ENCODE measurements at regions not wholly inside any gene's neighbourhood (a gene's known extent, or its start where the extent isn't known, plus 50 kb on each side); places are given as distances from the start of the nearest gene placed in this dataset.

- no peak for DNase-seq
These were observed 417.3 kb downstream of the SHANK2 start for GRCh38 chr11:70834984-70835560.

DNA sequence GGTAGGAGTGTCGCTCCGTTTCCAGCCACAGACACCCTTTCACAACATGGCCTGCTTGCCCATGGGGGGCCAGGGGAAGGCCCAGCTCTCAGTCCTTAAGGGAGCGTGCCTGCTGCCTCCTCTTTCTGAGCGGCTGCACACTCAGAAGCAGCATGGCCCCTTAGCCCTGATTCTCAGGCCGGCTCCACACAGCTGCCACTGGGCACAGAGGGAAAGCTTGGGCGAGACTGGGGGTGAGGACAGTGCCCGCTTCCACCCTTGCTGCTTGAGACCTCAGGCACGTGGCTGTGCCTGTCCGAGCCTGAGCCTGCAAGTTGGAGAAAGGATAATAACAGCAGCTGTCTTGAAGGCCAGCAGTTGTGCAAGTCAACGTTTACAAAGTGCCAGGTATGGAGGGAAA lies 416.3 kb downstream of the SHANK2 start:
- DNase-seq = no peak

DNA sequence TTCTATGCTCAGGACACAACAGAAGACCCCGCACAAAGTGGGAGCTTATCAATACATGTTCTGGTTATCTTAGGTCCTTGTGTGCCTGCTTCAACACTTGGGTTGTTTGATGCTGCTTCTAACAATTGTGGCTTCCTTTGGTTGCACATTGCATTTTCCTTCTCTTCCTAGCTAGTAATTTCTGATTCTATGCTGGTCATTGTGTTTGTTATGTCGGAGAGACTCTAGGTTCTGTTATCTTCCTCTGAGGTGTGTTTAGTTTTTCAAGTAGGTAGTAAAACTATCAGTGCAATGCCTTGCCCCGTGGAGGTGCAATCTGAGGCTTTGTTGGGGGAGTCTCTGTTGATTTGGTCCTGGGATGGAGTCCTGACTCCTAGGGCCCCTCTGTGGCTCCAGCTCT lies 414.2 kb downstream of the SHANK2 start:
- DNase-seq = no peak

GRCh38 chr11:70839851-70840250 lies 412.5 kb downstream of the SHANK2 start:
- DNase-seq = no peak

DNA sequence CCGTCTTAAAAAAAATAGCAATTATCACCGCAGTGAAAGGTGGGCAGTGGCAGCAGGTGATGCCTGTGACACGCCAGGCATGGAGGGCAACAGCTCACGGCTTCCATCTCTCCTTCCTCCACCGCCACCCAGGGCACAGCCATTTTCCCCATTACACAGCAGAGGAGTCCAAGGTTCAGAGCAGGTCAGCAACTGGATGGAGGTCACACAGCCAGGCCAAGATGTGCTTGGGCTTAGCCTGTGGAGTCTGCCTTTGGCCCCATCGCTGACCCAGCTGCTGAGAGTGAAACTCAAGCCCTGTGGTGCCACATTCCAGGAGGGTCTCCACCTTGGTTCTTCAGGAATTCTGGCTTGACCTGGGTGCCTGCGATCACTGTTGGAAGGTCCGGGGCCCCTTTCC lies 411.1 kb downstream of the SHANK2 start:
- DNase-seq = no peak

GRCh38 chr11:70842256-70842655 lies 410.1 kb downstream of the SHANK2 start:
- no peak for DNase-seq

GRCh38 chr11:70842701-70843100 lies 409.7 kb downstream of the SHANK2 start:
- DNase-seq = no peak

DNA sequence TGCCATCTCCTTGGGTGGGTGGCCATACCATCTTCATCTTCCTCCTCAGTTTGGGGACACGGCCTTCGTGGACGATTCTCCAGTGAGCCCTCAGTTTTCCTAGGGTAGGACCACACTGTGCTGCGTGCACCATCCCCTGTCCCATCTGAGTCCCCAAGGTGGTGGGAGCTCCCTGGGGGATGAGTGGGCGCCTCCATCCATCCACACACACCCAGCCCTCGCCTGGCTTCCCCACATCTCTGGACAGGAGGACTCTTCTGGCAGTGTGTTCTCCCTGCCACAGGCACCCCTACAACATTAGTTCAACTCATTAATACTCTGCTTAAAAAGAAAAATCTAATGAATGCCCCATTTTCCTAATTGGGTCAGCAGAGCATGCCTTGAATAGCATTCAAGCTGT lies 408.5 kb downstream of the SHANK2 start:
- no peak for DNase-seq

DNA sequence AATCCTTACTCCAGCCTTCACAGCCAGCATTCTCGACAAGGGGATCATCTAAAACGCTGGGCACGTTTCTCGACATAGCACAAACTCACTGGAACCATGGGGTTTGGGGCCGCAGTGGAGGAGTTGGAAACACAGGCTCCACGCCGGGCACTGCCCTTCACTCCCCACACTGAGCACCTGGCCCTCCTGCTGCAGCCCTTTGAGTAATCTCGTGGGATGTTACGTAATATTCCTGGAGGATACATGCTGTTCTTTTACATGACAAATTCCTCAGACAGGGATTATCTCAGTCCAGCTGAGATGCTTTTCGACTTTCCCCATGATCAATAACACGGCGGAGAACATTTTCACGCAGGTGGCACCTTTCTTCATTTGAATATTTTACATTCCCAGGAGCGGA lies 408.0 kb downstream of the SHANK2 start:
- DNase-seq = no peak

GRCh38 chr11:70845591-70846041 lies 406.8 kb downstream of the SHANK2 start:
- DNase-seq = no peak

GRCh38 chr11:70846781-70847655 lies 405.4 kb downstream of the SHANK2 start:
- no peak for DNase-seq

DNA sequence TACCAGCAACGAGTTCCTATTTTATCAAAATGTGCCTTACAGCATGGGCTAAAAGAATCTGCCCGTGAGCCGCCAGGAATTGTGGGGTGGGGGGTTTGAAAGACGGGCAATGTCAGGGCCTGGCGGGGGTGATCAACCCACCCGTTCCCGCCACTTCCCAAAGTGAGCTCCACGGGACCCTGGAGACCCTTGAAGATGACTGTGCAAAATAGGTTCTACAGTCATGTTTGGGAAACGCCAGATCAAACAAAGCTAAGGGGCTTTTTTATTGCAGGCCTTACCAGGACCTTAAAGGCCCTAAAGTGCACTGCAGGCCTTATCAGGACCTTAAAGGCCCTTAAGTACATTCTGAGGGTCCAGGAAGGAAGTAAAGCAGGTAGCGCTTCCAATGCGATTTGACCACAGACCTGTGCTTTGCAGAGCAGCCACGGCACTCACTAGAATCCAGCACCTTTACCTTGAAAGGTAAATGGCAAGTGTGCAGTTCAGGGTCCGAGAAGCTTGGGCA lies 404.1 kb downstream of the SHANK2 start:
- no peak for DNase-seq

- no peak for DNase-seq
These were observed 403.3 kb downstream of the SHANK2 start for GRCh38 chr11:70849031-70849430.

DNA sequence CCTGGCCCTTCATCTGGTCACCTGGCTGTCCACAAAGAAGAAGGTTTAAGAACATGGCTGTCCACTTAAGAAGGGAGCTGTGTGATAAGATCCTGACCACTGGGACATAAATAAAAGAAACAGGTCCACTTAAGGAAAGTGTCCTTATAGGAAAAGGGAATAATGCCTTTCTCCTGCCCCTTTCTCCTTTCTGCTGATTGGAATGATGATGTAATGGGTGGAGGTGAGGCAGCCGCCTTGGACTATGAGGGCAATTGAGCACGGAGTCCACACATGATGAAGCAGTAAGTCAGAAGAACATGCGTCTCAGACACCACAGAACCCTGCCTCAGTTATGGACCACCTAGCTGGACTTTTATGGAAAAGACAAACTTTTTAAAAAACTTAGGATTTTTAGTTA lies 401.1 kb downstream of the SHANK2 start:
- no peak for DNase-seq

- no peak for DNase-seq
These were observed 400.5 kb downstream of the SHANK2 start for GRCh38 chr11:70851907-70852306.

GRCh38 chr11:70853068-70853769 lies 399.2 kb downstream of the SHANK2 start:
- no peak for DNase-seq

GRCh38 chr11:70853770-70854108 lies 398.6 kb downstream of the SHANK2 start:
- DNase-seq = no peak

- DNase-seq = no peak
These were observed 398.2 kb downstream of the SHANK2 start for GRCh38 chr11:70854201-70854600.

GRCh38 chr11:70854901-70855556 lies 397.3 kb downstream of the SHANK2 start:
- no peak for DNase-seq

DNA sequence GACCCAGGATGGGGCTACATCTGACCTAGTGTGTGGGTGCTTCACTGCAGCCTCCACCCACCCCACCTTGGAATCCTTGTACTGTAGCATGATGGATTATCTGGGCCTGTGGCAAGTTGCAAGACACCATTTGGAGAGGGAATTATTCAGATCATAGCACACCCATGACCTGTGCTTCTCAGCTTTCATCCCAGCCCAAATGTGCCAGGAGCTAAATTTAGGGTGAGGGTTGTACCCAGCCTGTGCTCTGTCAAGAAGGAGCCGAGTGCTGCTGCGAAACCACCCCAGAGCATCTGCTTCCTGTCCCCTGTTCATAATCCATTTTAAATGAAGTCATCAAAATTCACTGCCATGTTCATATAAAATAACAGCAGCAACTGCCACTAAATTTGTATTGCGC lies 394.5 kb downstream of the SHANK2 start:
- no peak for DNase-seq

DNA sequence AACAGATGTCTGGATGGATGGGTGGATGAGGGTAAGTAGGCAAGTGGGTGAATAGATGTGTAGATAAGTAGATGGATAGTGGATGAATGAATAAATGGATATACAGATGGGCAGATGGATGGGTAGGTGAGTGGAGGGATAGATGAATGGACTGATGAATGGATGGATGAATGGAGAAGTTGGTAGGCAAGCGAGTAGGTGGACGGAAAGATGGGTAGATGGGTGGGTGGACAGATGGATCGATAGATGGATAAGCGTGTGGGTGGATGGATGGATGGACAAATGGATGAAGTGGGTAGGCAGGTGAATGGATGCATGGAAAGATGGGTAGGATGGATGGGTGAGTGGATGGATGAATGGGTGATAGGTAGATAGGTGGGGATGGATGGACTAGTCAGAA lies 393.2 kb downstream of the SHANK2 start:
- DNase-seq = no peak

GRCh38 chr11:70860888-70861287 lies 391.5 kb downstream of the SHANK2 start:
- no peak for DNase-seq

- no peak for DNase-seq
These were observed 390.8 kb downstream of the SHANK2 start for GRCh38 chr11:70861559-70861958.

Measured in activated CD4-positive, alpha-beta T cell treated with anti-CD3 and anti-CD28 coated beads, Interleukin-2, amount 50 U/mL, for 16 hours (primary cell).